CD4-positive, alpha-beta T cell treated with Interleukin-12 subunit alpha and Interleukin-12 subunit beta, for 1 hour (primary cell): ENCODE measurements at regions not wholly inside any gene's neighbourhood (a gene's known extent, or its start where the extent isn't known, plus 50 kb on each side); places are given as distances from the start of the nearest gene placed in this dataset.
"Not testable (repeated sequence)": the region's sequence is repeated elsewhere in the genome, so short reads cannot be mapped to it uniquely, and the experiment has no call there.

Experiments used
- DNase-seq: peaks from one replicate; pipeline ENCODE4 v3.0.0-alpha.2; 2020

DNA sequence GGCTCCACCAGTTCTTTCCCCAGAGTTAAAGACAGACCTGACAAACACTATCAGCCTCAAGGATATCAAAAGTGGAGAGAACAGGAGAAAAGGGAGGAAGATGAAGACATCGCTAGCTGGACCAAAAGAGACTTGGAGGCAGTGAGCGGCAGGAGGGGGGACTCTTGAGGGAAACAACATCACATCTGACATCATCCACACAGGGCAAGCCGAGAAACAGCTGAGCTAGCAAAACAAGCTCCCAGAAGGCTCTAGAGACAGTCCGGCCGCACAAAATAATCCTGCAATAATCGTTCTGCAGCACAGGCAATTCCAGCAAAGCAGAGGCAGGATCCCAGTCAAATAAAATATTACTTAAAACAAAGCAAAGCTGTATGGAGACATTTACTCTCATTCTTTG is 239.8 kb downstream of the EN1 start:
- DNase-seq = no peak

DNA sequence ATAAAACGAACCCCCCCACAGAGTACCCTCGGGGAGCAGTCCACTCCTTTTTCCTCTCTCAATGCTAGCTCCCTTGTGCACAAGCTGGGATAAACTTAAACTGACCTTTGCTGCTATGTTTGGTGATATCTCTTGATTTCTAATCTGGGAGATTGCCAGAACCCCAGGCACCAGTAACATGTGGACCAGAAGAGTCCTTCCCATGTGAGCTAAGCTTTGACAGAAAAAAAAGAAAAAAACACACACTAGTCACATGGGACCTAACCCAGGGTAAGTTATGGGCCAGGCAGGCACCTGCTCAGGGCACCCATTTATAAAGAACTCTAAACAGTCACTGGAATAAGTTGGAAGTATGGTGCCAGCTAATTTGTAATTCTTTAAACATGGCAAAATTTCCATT is 242.6 kb downstream of the EN1 start:
- DNase-seq = no peak

DNA sequence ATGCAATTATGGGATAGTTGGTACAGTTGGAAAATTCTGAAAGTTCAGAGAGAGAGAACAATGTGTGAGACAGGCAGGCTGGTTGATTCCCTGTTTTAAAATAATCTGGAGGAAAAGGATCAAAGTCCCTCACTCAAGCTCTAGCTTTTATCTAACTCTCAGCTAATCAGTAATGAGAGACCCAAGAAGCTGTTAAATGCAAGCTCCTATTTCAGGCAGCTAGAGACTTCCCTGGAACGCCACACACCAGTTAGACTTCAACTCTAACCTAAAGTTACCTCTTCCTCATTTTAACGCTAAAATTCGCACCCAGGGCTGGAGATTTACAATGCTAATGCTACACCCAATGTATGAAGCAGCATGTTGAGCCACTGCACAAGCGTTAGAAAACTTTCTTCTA is 243.1 kb downstream of the EN1 start:
- no peak for DNase-seq

DNA sequence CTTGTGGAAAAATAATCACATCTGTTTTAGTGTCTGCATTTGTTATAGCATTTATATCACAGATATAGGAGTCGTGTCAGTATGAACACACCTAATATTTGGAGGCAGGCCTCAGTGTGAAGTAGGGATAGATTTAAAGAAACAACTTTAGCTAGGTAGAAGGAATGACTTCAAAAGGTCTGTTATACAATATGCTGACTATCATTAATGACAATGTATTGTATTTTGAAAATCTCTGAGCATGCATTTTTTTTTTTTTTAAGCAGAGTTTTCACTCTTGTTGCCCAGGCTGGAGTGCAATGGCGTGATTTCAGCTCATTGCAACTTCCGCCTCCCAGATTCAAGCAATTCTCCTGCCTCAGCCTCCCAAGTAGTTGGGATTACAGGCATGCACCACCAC is 248.3 kb downstream of the EN1 start:
- no peak for DNase-seq

DNA sequence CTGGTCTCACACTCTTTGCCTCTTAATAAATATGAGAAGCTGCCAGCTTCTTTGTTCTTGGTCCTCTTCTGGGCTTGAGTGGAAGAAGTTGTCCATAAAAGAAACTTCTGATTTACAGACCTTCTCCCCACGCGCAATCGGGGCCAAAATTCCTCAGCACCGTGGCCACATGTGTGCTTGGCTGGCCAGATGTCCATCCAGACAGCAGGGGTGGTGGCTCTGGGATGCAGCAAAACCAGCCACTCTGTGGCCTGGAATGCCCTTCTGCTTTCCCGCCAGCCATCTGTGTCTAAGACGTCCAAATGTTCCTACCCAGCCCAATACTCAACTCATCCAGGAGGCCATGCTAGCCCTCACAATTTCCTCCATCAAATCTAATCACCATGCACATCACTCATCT is 250.8 kb downstream of the EN1 start:
- no peak for DNase-seq

DNA sequence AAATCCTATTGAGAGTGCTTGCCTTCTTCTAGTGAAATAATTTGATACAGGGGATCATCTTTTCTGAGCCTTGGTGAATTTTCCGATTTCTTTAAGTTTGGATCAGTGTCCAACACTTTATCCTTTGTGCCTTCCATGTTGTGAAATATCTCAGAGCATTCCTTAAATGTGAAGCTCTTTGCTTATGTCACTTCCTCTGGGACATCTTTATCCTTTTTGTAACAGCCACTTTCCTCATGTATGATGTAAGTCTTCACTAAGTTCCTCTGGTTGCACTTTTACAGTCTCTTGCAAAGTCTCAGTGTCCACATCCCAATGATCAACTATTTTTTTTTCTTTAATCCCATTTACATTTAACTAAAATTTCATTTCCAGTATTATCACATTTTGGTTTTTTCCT is 254.2 kb downstream of the EN1 start:
- DNase-seq = no peak

DNA sequence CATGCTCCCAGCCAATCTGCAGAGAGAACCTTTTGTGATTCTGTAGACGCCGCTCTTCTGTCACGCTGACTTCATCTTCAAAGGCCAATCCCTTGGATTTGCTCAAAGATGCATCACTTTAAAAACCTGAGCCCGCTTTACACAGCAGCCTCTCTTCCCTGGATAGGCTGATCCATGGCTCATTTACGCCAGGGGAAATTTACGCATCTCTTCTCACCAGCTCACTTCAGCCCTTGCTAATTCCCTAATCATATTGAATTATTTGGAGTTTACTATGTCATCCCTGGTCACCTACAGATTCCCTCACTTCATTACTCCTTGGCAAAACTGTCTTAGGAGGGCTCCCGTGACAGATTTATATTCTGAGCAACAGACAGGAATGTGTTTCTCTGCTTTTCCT is 256.2 kb downstream of the EN1 start:
- no peak for DNase-seq

DNA sequence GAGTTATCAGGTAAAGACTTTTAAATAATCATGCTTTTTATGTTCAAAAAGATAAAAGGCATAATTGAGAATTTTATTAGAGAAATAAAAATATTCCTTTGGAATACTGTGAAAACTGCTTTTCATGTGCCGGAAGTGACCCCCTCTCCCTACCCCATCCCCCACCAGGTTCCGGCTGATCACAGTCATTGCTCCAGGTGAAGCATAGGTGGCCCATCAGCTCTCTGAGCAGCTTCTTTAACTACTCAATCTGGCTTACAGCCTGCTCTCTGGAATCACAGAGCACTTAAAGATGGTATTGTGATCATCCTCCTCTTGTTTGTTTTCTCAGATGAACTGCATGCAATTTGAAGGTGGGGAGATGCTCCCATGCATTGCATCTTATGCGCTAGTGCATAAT is 257.7 kb downstream of the EN1 start:
- DNase-seq = no peak

DNA sequence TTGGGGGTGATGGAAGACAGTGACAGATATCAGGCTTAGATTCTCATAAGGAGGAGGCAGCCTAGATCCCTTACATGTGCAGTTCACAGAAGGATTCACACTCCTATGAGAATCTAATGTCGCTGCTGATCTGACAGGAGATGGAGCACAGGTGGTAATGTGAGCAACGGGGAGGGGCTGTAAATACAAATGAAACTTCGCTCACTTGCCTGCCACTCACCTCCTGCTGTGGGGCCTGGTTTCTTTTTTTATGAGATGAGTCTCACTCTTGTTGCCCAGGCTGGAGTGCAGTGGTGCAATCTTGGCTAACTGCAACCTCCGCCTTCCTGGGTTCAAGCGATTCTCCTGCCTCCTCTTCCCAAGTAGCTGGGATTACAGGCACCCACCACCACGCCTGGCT is 258.6 kb downstream of the EN1 start:
- DNase-seq = no peak

DNA sequence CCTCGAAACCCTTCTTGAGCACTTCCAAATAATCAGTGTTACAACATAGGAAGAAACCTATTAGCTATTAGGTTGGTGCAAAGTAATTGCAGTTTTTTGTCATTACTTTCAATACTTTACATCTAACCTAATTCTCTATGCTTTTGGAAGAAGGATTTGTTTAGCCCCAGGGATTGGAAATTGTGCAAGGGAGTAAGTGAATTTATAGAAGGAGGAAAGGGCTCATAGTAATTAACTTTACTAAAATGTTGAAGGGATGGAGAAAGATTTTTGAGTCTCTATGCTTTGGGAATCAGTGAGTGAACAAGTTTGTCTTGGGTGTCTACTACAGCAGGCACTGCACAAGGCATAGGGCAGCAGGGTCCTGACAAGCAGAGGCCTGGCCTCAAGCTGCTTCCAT is 261.1 kb downstream of the EN1 start:
- DNase-seq = no peak

DNA sequence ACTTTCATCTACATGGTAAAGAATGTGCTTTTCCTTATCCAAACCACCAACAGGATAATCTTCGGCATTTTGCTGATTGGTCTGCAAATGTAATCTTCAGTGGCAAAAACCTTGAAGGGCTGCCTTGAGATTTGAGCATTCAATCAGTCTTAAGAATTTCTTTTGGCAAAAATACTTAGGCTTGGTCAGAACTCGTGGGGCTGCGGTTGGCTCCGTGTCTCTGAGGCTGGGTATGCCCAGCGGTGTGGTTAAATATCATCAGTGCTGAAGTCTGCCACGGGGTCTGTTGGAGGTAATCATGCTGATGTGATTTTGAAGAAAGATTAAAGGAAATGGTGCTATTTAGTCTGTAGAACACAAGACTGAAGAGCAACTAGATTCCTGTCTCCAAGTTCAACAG is 262.6 kb downstream of the EN1 start:
- DNase-seq = no peak

DNA sequence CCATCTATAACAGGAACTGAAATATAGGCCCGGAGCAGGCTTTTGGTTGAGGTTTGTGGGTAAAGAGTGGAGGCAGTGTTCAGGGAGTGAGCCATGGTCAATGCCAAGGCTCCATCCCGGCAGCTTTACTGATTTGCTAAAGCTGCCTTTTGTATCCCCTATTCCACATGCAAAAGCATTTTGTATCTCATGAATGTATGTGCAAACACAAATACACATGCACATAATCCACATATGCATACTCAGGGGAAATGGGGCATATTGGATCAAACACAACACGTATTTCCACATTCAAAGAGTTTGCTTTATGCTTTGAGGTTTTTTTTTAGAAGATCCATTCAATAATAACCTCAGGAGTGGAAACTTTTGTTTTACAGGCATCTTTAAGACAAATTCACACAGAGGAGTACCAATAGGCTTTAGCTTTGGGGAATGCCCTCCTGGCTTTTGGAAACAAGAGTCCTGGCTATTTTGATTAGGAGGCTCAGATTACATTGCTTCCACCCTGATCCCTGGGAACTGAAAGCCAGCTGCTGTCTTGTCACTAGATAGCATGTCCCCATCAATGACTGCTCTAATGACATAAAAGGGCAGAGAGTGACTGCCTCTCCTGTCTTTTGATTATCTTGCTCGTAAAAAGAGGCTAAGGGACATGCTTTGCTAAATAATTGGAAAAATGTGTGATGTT is 263.2 kb downstream of the EN1 start:
- DNase-seq = no peak

DNA sequence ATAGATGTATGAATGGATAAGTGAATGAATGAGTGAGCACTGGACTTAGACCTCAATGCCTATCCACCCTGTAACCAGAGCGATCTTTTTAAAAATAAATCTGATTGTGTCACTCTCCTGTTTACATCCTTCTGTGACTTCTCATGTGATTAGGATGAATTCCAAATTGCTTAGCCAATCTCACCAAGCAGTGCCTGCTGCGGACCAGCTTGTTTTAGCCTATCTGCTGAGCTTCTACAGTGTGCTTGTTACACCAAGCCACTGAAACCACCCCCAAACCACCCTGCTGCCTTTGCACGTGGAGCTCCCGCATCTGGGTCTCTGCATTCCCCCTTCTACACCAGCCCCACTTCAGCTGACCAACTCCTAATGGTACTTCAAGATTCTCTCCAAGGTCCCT is 265.4 kb downstream of the EN1 start:
- no peak for DNase-seq

DNA sequence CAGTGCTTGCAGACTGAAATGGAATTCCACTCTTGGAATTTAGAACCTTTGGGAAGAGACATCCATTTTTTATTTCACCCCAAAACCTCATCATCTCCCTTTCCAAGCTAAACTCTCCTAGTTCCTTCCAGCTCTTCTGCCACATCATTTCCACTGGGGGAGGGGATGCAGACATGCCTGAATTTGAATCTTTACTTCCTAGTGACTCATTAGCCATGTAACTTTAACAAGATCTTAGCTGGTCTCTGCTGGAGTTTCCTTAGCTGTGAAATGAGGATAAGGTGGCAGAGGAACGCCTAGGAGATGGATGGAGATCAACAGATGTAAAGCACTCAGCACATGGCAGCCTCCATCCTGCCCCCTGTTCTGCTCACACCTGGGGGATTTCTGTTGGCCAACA is 266.8 kb downstream of the EN1 start:
- DNase-seq = no peak

DNA sequence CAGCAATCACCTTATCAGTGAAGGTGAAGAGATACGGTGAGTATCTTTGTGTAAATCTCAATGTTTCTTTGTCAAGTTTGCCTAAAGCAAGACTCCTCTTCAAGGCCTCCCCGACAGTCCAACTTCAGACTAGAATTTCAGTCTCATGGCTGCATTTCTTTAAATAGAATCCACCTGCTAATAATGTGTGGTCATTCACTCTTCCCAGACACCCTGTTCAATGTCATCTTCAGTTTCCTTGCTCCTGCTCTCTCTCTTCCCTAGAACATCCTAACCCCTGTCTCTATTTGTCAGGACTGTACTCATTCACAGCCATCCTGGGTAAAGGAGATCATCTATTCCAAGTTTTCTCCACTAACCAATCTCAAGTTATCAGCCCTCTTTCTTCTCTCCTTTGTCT is 267.3 kb downstream of the EN1 start:
- no peak for DNase-seq

DNA sequence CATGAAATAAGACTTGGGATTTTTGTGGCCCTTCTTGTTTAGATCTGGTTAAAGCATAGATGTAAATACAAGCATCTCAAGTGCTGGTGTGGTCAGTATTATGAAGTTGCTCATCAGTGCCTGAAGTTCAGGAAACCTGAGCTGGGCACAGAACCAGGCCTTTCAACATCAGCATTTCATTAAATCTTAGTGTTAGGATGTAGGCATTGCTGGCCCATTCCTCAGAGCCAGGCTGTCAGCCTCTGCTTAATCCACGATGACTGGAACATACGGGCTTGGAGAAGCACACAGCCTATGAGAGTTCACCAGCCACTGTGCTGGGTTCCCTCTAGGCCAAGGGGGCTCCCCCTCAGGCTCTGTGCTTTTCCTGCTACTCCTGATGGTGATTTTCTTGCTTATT is 270.2 kb downstream of the EN1 start:
- no peak for DNase-seq

DNA sequence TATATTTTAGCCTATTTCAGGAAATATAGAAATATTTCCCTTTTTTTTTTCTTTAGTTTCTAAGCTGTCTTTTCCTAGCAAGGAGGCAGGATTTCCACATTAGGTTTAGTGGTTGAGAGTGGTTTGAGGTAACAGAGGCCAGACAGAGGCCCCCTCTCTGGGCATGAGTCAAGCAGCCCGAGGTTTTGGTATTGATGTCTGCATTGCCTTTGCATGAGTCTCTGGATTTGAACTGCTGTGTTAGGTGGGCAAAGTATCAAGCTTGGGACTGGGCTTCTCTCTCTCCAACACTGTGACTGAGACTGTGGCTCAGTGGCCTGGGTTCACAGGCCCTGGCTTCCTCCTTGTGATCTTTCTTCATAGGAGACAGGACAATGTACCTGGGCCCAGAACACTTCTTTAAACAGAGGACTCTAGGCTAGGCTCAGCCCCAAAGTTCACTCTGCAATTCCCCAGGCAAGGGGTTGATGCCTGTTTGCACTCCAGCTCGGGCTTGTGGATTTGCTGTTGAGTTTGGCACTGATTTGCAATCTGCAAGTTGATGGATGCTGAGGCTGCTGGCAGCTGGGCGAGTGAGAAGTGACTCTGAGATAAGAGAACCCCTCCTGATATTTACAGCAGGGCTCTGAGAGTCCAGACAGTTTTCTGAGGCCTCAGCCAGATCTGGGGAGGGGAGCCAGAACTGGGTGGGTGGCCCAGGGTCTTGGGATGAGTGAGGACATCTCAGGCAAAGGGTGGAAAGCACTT is 271.2 kb downstream of the EN1 start:
- DNase-seq = no peak

DNA sequence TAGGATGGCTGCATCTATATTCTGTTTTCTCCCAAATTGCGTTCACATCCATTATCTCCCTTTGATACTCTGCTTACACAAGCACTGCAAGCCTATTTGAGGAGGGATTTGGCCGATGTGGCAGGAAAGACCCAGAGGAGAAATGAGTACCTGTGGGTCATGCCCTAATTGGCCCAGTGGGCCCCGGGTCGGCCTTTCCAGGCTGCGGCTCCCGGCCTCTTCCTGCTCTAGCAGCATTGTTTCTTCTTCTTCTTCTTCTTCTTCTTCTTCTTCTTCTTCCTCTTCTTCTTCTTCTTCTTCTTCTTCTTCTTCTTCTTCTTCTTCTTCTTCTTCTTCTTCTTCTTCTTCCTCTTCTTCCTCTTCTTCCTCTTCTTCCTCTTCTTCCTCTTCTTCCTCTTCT is 275.1 kb downstream of the EN1 start:
- DNase-seq = not testable (repeated sequence)

DNA sequence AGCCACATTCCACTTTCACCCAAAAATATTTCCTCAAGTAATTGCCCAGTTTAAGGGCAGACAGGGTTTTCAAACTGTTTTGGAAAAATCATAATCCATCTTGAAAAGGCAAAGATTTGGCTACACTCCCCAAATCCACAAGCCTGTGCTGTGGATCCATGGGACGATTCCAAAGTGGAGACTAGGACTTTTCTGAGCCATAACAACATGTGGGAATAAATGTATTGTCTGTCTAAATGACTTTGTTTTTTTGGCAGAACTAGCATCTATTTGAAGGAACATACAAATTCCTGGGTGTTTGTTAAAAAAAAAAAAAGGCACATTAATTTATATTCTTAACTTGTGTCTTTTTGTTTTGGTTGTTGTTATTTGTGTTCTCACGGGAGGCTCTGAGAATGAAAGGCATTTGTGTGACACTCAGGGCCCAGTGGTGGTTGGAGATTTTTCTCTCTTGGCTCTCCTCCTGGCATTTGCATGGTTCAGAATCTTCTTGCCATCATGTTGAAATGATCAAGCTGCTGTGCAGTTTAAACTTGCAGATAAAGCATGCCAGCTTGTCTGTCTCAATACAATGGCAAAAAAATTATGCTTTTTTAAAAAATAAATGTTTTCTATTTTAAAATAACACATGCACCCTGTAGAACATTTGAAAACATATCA is 277.4 kb downstream of the EN1 start:
- no peak for DNase-seq

DNA sequence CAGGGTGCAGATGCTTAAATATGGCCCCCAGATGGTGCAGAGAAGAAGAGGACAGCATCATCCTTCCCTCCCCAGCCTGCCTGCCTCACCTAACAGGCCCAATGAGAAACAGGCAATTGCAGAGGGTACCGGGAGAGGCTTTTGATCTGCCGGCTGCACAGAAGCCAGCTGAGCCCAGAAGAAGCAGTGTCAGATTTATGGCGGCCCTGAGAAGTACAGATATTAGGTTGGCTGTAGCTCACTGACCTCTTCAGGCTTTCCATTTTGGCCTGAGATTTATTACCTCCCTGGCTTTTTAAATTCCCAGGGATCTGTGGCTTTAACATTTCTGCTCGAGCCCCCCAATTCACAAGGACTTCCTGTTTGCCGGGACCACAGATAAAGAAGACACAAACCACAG is 278.7 kb downstream of the EN1 start:
- DNase-seq = no peak

DNA sequence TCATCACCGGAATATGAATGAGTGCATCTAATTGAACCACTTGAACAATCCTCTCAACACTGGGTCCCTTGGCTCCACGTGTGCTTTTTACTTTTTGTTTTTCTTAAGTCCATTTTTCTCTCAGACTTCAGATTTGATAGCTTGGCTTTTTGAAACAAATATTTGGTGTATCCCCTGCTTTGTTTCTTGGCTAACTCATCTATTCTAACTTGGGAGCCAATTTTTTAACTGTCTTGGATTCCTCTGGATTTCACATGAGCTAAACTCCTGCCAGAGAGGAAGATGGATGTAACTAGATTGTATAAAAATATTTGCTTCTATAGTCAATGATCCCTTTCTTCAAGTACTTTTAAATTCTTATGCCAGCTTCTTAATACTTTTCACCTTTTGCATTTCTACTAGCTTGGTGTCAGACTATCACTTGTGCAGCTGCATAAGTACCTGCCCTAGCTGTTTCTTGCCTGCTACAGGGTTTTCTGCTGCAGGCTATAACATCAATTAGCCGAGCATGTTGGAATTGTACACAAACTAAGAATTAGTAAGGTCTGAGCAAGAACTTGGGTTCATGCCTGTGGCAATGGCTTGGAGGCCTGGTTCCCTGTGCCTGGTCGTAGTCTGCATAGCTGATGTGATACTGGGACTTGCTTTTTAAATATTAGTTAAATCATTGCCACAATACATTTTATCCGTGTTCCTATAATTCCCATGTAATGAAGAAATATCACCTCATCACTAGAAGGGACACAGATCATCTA is 281.5 kb downstream of the EN1 start:
- no peak for DNase-seq

DNA sequence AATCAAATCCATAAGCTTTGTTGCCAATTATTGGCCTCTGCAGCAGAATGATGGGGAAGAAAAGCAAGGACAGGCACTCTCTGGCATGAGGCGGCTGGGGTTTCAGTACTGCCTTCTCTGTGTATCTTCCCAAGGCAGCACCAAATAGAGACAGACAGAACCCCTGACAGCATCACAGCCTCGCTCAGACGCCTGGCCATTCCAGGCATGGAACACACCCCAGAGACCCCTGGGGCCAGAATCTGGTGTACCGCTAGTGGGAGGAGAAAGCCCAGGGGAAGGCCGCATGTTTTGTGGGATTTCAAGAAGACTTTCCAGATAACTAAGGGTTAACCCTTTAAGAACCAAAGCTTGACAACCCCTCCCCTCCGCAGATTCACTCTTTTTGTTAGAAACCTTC is 282.1 kb downstream of the EN1 start:
- DNase-seq = no peak

DNA sequence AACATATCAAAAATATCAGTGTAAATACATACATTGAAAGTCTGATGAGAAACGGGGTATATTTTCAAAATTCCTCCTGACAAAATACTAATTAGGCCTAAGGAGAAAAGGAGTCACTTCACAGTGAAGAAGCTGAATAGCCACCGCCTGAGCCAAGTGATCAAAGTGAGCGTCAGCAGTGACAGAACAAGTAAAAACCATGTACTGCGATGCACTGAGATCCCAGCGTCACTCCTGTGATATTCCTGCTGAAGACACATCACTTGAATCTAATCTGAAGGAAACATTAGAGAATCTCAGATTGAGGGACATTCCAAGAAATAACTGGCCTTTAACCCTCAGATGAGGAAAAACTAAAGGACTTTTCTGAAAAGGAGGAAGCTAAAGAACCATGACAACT is 285.3 kb downstream of the EN1 start:
- DNase-seq = no peak

DNA sequence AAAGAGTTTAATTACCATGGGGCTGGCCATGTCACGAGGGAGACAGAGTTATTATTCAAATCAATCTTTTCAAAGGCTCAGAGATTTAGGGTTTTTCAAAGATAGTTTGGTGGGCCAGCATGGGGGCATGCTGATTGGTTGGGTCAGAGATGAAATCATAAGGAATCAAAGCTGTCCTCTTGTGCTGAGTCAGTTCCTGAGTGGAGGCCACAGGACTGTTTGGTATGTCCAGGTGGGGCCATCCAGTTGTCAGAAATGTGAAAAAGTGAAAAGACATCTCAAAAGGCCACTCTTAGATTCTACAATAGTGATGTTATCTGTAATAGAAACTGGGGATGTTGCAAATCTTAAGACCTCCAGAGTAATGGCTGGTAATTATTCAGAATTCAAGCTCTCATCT is 288.6 kb downstream of the EN1 start:
- DNase-seq = no peak
